H9 (cell line): ENCODE measurements at regions not wholly inside any gene's neighbourhood (a gene's known extent, or its start where the extent isn't known, plus 50 kb on each side); places are given as distances from the start of the nearest gene placed in this dataset.

ENCODE experiments used
- DNase-seq: peaks from one replicate; pipeline ENCODE4 v3.0.0-alpha.2; 2017
- H2AFZ ChIP-seq: one replicate; pipeline ENCODE4 v1.6.1; 2013; ENCODE audit warnings: mild to moderate bottlenecking, low read length, control low read depth, moderate library complexity
- H2AK5ac ChIP-seq: 2 replicates; pipeline ENCODE4 v1.6.1; 2013; ENCODE audit warnings: low read length, control low read depth, mixed read lengths; ENCODE audit not compliant: insufficient read length
- H2BK120ac ChIP-seq: one replicate; pipeline ENCODE4 v1.6.1; 2013; ENCODE audit warnings: low read depth, mild to moderate bottlenecking, low read length, control low read depth, inconsistent platforms; ENCODE audit not compliant: poor library complexity, severe bottlenecking
- H2BK12ac ChIP-seq: 2 replicates; pipeline ENCODE4 v1.6.1; 2013; ENCODE audit warnings: low read length, control low read depth, mixed read lengths, low read depth; ENCODE audit not compliant: insufficient read length
- H2BK15ac ChIP-seq: 2 replicates; pipeline ENCODE4 v1.6.1; 2013; ENCODE audit warnings: low read depth, low read length, control low read depth
- H2BK20ac ChIP-seq: one replicate; pipeline ENCODE4 v1.6.1; 2013; ENCODE audit warnings: low read depth, mild to moderate bottlenecking, low read length, control low read depth, inconsistent platforms; ENCODE audit not compliant: poor library complexity, severe bottlenecking
- H2BK5ac ChIP-seq: 2 replicates; pipeline ENCODE4 v1.6.1; 2013; ENCODE audit warnings: low read length, control low read depth, mixed read lengths; ENCODE audit not compliant: insufficient read length
- H3K14ac ChIP-seq: 2 replicates; pipeline ENCODE4 v1.6.1; 2013; ENCODE audit warnings: low read length, control low read depth; ENCODE audit not compliant: insufficient read depth
- H3K18ac ChIP-seq: 2 replicates; pipeline ENCODE4 v1.6.1; 2013; ENCODE audit warnings: low read depth, mild to moderate bottlenecking, mixed read lengths, low read length, control low read depth; ENCODE audit not compliant: insufficient read length
- H3K23ac ChIP-seq: 2 replicates; pipeline ENCODE4 v1.6.1; 2013; ENCODE audit warnings: low read length, control low read depth, mixed read lengths, low read depth; ENCODE audit not compliant: insufficient read length
- H3K23me2 ChIP-seq: 2 replicates; pipeline ENCODE4 v1.6.1; 2013; ENCODE audit warnings: low read depth, mild to moderate bottlenecking, mixed read lengths, low read length, control low read depth; ENCODE audit not compliant: insufficient read length, poor library complexity, severe bottlenecking
- H3K27ac ChIP-seq: 2 replicates; pipeline ENCODE4 v1.5.1; 2013; ENCODE audit warnings: low read length, control low read depth, mixed read lengths, low read depth; ENCODE audit not compliant: insufficient read length
- H3K27me3 ChIP-seq: 2 replicates; pipeline ENCODE4 v1.6.1; 2013; ENCODE audit warnings: low read length, control low read depth, inconsistent platforms; ENCODE audit not compliant: insufficient read depth
- H3K4ac ChIP-seq: 2 replicates; pipeline ENCODE4 v1.6.1; 2013; ENCODE audit warnings: low read depth, mild to moderate bottlenecking, control low read depth, inconsistent platforms, low read length, moderate library complexity
- H3K4me1 ChIP-seq: 2 replicates; pipeline ENCODE4 v1.6.1; 2013; ENCODE audit warnings: low read length, control low read depth, inconsistent platforms; ENCODE audit not compliant: insufficient read depth
- H3K4me2 ChIP-seq: 2 replicates; pipeline ENCODE4 v1.6.1; 2013; ENCODE audit warnings: low read length, control low read depth, mixed read lengths; ENCODE audit not compliant: insufficient read length, insufficient read depth
- H3K56ac ChIP-seq: 2 replicates; pipeline ENCODE4 v1.6.1; 2013; ENCODE audit warnings: low read depth, mild to moderate bottlenecking, mixed read lengths, low read length, control low read depth; ENCODE audit not compliant: insufficient read length
- H3K79me1 ChIP-seq: 2 replicates; pipeline ENCODE4 v1.6.1; 2013; ENCODE audit warnings: low read depth, mild to moderate bottlenecking, moderate library complexity, low read length, control low read depth, inconsistent platforms; ENCODE audit not compliant: insufficient read depth, poor library complexity, severe bottlenecking
- H3K79me2 ChIP-seq: 2 replicates; pipeline ENCODE4 v1.6.1; 2013; ENCODE audit warnings: low read length, control low read depth, inconsistent platforms; ENCODE audit not compliant: insufficient read depth
- H3K9ac ChIP-seq: 2 replicates; pipeline ENCODE4 v1.6.1; 2013; ENCODE audit warnings: low read length, control low read depth, mixed read lengths; ENCODE audit not compliant: insufficient read length; ENCODE audit errors: extremely low read depth
- H3K9me3 ChIP-seq: one replicate; pipeline ENCODE4 v1.6.1; 2013; ENCODE audit warnings: low read depth, low read length, inconsistent platforms; ENCODE audit not compliant: control insufficient read depth
- H3T11ph ChIP-seq: one replicate; pipeline ENCODE4 v1.6.1; 2013; ENCODE audit warnings: mild to moderate bottlenecking, low read length, control low read depth, inconsistent platforms
- H4K20me1 ChIP-seq: one replicate; pipeline ENCODE4 v1.6.1; 2013; ENCODE audit not compliant: control insufficient read depth, insufficient read length, insufficient read depth
- H4K5ac ChIP-seq: 2 replicates; pipeline ENCODE4 v1.6.1; 2013; ENCODE audit warnings: low read depth, mild to moderate bottlenecking, mixed read lengths, low read length, control low read depth; ENCODE audit not compliant: insufficient read length
- H4K8ac ChIP-seq: replicated peaks from 2 replicates; pipeline ENCODE4 v1.6.1; 2013; ENCODE audit warnings: low read length, control low read depth, mixed read lengths, low read depth; ENCODE audit not compliant: insufficient read length
- H4K91ac ChIP-seq: 2 replicates; pipeline ENCODE4 v1.6.1; 2013; ENCODE audit warnings: low read depth, mild to moderate bottlenecking, moderate library complexity, mixed read lengths, low read length, control low read depth; ENCODE audit not compliant: insufficient read length
- H3K27ac Mint-ChIP-seq, 3 experiments: 2 replicates in 2 of 3; 3 replicates in 1 of 3; pipeline ENCODE4 v1.8.0; 2020 to 2021; ENCODE audit warnings: mixed read lengths in 3 of 3, mild to moderate bottlenecking in 1 of 3, moderate library complexity in 1 of 3
- H3K27me3 Mint-ChIP-seq: 2 replicates; pipeline ENCODE4 v1.8.0; 2021; ENCODE audit warnings: low read depth, mild to moderate bottlenecking, moderate library complexity, mixed read lengths
- H3K36me3 Mint-ChIP-seq, 3 experiments: 2 replicates in 2 of 3; 3 replicates in 1 of 3; pipeline ENCODE4 v1.8.0; 2020 to 2021; ENCODE audit warnings: low read depth in 3 of 3, mixed read lengths in 3 of 3; ENCODE audit not compliant: insufficient read depth in 1 of 3
- H3K4me1 Mint-ChIP-seq, 2 experiments: 2 replicates each; pipeline ENCODE4 v1.8.0; 2020; ENCODE audit warnings: mixed read lengths in 2 of 2
- H3K4me3 Mint-ChIP-seq, 2 experiments: 2 replicates in 1 of 2; 3 replicates in 1 of 2; pipeline ENCODE4 v1.8.0; 2020 to 2021; ENCODE audit warnings: mild to moderate bottlenecking in 2 of 2, mixed read lengths in 2 of 2, moderate library complexity in 1 of 2
- H3K9me3 Mint-ChIP-seq, 2 experiments: 2 replicates in 1 of 2; 3 replicates in 1 of 2; pipeline ENCODE4 v1.8.0; 2020; ENCODE audit warnings: mild to moderate bottlenecking in 2 of 2, mixed read lengths in 2 of 2, moderate library complexity in 1 of 2
- CTCF ChIP-seq: fragments of 200-600 bp; sonication (generic); conservative IDR thresholded peaks from 3 replicates; pipeline ENCODE4 v1.8.0; 2021; ENCODE audit warnings: antibody characterized with exemption, mild to moderate bottlenecking
- WGBS: extraction: QIAGEN DNeasy Blood & Tissue Kit; methylation state at CpG from one replicate; pipeline ENCODE4 v1.1.7; 2013; ENCODE audit warnings: missing lambda C conversion rate, low lambda C conversion rate, mixed read lengths; ENCODE audit not compliant: insufficient read length; ENCODE audit errors: extremely low coverage; 5-methylcytosine and 5-hydroxymethylcytosine counted together

DNA sequence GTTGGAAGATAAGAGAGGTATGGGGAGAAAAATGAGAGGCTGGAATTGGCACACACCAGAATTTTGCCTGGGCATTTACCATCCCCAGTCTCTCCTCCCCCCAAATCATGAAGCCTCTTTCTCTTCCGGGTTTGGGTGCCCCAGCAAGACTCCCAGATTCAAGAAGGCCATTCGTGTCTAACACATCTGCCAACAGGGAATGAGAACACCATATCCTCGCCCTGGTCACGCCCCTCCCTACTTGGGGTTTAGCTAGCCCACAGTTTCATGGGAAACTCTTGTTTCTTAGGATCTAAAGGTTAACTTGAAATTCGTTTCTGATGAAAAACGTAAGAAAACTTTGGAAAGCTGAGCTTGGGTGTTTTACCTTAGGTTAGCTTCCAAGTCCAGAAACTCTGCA is 105.5 kb upstream of the TMEM170B start:
- WGBS, result no CpG with 5 or more reads among the region's 6 CpGs
- peaks cover 23 to 29% of the 10 kb centered on the region in 2 experiments for H3K4me1 Mint-ChIP-seq
- H3K79me1 ChIP-seq, result no peaks in the 10 kb centered on the region
- H3K9ac ChIP-seq, result no peak overlapping the region
- no peak overlapping the region for H3K4ac ChIP-seq
- H2BK12ac ChIP-seq, result no peak overlapping the region
- no peak overlapping the region for H2BK5ac ChIP-seq
- no peak overlapping the region for H3K4me3 Mint-ChIP-seq
- no peaks in the 10 kb centered on the region for H3K36me3 Mint-ChIP-seq
- no peak overlapping the region for H3K27ac ChIP-seq
- H3K4me2 ChIP-seq, result no peak overlapping the region
- no peaks in the 10 kb centered on the region for H3K27me3 ChIP-seq
- TF ChIP-seq CTCF, result no peak
- no peak overlapping the region for H2AFZ ChIP-seq
- no peak overlapping the region for H2BK120ac ChIP-seq
- H2BK15ac ChIP-seq, result no peak overlapping the region
- H3K23me2 ChIP-seq, result no peaks in the 10 kb centered on the region
- no peaks in the 10 kb centered on the region for H3K27me3 Mint-ChIP-seq
- no peaks in the 10 kb centered on the region for H3K9me3 ChIP-seq
- no peak for DNase-seq
- H4K5ac ChIP-seq, result no peak overlapping the region
- H3K79me2 ChIP-seq, result no peaks in the 10 kb centered on the region; the same call in 1 of the 2 replicates
- no peak overlapping the region for H3K23ac ChIP-seq
- no peaks in the 10 kb centered on the region for H3K9me3 Mint-ChIP-seq
- H4K91ac ChIP-seq, result no peak overlapping the region
- no peak overlapping the region for H3K14ac ChIP-seq
- H2BK20ac ChIP-seq, result no peak overlapping the region
- H3K18ac ChIP-seq, result no peak overlapping the region
- no peak overlapping the region for H4K8ac ChIP-seq
- H3K27ac Mint-ChIP-seq, result no peak overlapping the region
- no peak overlapping the region for H3T11ph ChIP-seq
- H2AK5ac ChIP-seq, result no peak overlapping the region
- H3K56ac ChIP-seq, result no peak overlapping the region
- H4K20me1 ChIP-seq, result no peaks in the 10 kb centered on the region
- peaks cover 4% of the 10 kb centered on the region; the same call in 1 of the 2 replicates for H3K4me1 ChIP-seq
